Astrocyte (in vitro differentiated cells and primary cell): ENCODE measurements at regions not wholly inside any gene's neighbourhood (a gene's known extent, or its start where the extent isn't known, plus 50 kb on each side); places are given as distances from the start of the nearest gene placed in this dataset.

ENCODE experiments used
- DNase-seq: peaks from one replicate; pipeline ENCODE4 v3.0.0-alpha.2; 2010; ENCODE audit warnings: low read depth
- FAIRE-seq: peaks from 2 replicates; lab custom pipeline; 2011; peaks lifted over from hg19 to GRCh38; lab: Jason Lieb, UNC
- H2AFZ ChIP-seq: 2 replicates; pipeline ENCODE4 v1.6.0; 2012; ENCODE audit warnings: low read depth, low read length, inconsistent platforms
- H3K27ac ChIP-seq: 2 replicates; pipeline ENCODE4 v1.5.1; 2011; ENCODE audit warnings: low read depth, low read length, inconsistent platforms
- H3K27me3 ChIP-seq: 2 replicates; pipeline ENCODE4 v1.6.0; 2011; ENCODE audit warnings: low read length, inconsistent platforms; ENCODE audit not compliant: insufficient read depth
- H3K36me3 ChIP-seq: 2 replicates; pipeline ENCODE4 v1.5.1; 2011; ENCODE audit warnings: low read length, inconsistent platforms; ENCODE audit not compliant: insufficient read depth
- H3K4me1 ChIP-seq: 2 replicates; pipeline ENCODE4 v1.5.1; 2011; ENCODE audit warnings: low read length, inconsistent platforms; ENCODE audit not compliant: insufficient read depth
- H3K4me2 ChIP-seq: 2 replicates; pipeline ENCODE4 v1.6.0; 2012; ENCODE audit warnings: low read length, inconsistent platforms
- H3K4me3 ChIP-seq: 2 replicates; pipeline ENCODE4 v1.5.1; 2011; ENCODE audit warnings: low read depth, mild to moderate bottlenecking, low read length, inconsistent platforms; ENCODE audit not compliant: insufficient read depth
- H3K79me2 ChIP-seq: 2 replicates; pipeline ENCODE4 v1.6.0; 2012; ENCODE audit warnings: mild to moderate bottlenecking, low read length, inconsistent platforms; ENCODE audit not compliant: insufficient read depth
- H3K9ac ChIP-seq: 2 replicates; pipeline ENCODE4 v1.6.0; 2012; ENCODE audit warnings: mild to moderate bottlenecking, low read length, inconsistent platforms
- H3K9me3 ChIP-seq: 2 replicates; pipeline ENCODE4 v1.5.1; 2012; ENCODE audit warnings: low read depth, mild to moderate bottlenecking, low read length, inconsistent platforms; ENCODE audit not compliant: insufficient read depth
- H4K20me1 ChIP-seq: 2 replicates; pipeline ENCODE4 v1.6.0; 2012; ENCODE audit warnings: low read length, inconsistent platforms; ENCODE audit not compliant: insufficient read depth
- H3K27ac Mint-ChIP-seq: one replicate; pipeline ENCODE4 v1.8.0; 2021; ENCODE audit warnings: mild to moderate bottlenecking, mixed read lengths; ENCODE audit not compliant: unreplicated experiment
- H3K27me3 Mint-ChIP-seq: one replicate; pipeline ENCODE4 v1.8.0; 2021; ENCODE audit warnings: low read depth, mixed read lengths; ENCODE audit not compliant: unreplicated experiment
- H3K36me3 Mint-ChIP-seq: one replicate; pipeline ENCODE4 v1.8.0; 2021; ENCODE audit warnings: low read depth, mixed read lengths; ENCODE audit not compliant: unreplicated experiment
- H3K4me1 Mint-ChIP-seq: one replicate; pipeline ENCODE4 v1.8.0; 2021; ENCODE audit warnings: low read depth, mixed read lengths; ENCODE audit not compliant: unreplicated experiment
- H3K4me3 Mint-ChIP-seq: one replicate; pipeline ENCODE4 v1.8.0; 2021; ENCODE audit warnings: mild to moderate bottlenecking, moderate library complexity, mixed read lengths; ENCODE audit not compliant: unreplicated experiment
- H3K9me3 Mint-ChIP-seq: one replicate; pipeline ENCODE4 v1.8.0; 2021; ENCODE audit warnings: mild to moderate bottlenecking, mixed read lengths; ENCODE audit not compliant: unreplicated experiment
- EZH2 ChIP-seq: IDR thresholded peaks from 2 replicates; pipeline ENCODE4 v1.6.1; 2012; ENCODE audit warnings: mild to moderate bottlenecking, low read length, inconsistent platforms; ENCODE audit not compliant: insufficient read depth
- TF ChIP-seq, protein P1 (sequence below): IDR thresholded peaks from 2 replicates; pipeline ENCODE4 v1.5.1; 2011; ENCODE audit warnings: low read depth, mild to moderate bottlenecking, inconsistent platforms, low read length, moderate library complexity; ENCODE audit not compliant: insufficient read depth

DNA sequence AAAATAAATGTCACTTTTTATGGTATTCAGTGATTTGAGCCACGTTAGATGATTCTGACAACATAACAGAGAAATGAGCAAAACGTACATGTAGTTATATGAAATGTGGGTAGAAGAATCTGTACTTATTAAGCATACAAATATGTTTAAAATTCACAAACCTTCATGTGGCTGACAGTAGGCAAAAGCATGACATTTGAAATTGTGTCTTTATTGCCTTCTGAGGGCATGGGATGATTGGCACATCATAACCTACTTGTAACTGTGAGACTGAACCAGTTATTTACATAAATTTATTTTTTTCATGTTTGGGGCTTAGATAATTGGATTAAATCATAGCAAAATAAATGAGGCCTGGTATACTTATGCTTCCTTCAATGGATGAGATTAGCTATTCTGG is 202.2 kb downstream of the DNAJB9 start:
- Mint-ChIP-seq H3K9me3 (no peaks in the 10 kb centered on the region), H3K4me3 (no peak overlapping the region), H3K27ac (no peak overlapping the region), H3K36me3 (no peaks in the 10 kb centered on the region), H3K27me3 (no peaks in the 10 kb centered on the region), H3K4me1 (no peaks in the 10 kb centered on the region)
- Histone ChIP-seq H3K79me2 (no peaks in the 10 kb centered on the region), H3K4me2 (no peak overlapping the region), H3K9me3 (no peaks in the 10 kb centered on the region), H3K27ac (no peak overlapping the region), H3K9ac (no peak overlapping the region), H4K20me1 (no peaks in the 10 kb centered on the region), H3K36me3 (no peaks in the 10 kb centered on the region), H3K27me3 (no peaks in the 10 kb centered on the region), H3K4me3 (no peak overlapping the region), H2AFZ (no peak overlapping the region), H3K4me1 (no peaks in the 10 kb centered on the region)
- DNase-seq (no peak), FAIRE-seq (no peak)
- TF ChIP-seq EZH2: no peak
- TF ChIP-seq, protein P1, sequence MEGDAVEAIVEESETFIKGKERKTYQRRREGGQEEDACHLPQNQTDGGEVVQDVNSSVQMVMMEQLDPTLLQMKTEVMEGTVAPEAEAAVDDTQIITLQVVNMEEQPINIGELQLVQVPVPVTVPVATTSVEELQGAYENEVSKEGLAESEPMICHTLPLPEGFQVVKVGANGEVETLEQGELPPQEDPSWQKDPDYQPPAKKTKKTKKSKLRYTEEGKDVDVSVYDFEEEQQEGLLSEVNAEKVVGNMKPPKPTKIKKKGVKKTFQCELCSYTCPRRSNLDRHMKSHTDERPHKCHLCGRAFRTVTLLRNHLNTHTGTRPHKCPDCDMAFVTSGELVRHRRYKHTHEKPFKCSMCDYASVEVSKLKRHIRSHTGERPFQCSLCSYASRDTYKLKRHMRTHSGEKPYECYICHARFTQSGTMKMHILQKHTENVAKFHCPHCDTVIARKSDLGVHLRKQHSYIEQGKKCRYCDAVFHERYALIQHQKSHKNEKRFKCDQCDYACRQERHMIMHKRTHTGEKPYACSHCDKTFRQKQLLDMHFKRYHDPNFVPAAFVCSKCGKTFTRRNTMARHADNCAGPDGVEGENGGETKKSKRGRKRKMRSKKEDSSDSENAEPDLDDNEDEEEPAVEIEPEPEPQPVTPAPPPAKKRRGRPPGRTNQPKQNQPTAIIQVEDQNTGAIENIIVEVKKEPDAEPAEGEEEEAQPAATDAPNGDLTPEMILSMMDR: no peak

DNA sequence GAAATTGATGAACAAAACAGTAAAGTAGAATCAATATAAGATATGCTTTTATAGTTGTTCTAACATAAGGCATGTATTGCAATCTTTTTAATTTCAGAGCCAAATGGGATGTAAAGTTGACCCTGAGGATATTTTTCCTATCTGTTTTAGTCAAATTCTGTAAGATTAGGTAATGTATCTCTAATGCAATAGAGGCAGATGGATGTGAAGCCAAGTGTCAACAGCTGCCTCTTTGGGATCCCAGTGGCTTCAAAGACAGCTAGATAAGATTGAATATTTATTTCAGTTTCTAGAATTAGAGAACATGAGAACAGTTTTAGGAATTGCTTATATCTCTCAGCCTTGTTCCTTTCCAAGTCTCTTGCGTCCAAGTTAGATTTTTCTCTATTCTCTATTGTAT is 208.3 kb downstream of the DNAJB9 start:
- no peaks in the 10 kb centered on the region for H3K9me3 ChIP-seq
- H3K27me3 ChIP-seq: no peaks in the 10 kb centered on the region
- no peak overlapping the region for H3K4me3 Mint-ChIP-seq
- H3K27ac ChIP-seq: no peak overlapping the region
- no peak overlapping the region for H3K4me3 ChIP-seq
- no peak for FAIRE-seq
- no peaks in the 10 kb centered on the region for H3K27me3 Mint-ChIP-seq
- no peaks in the 10 kb centered on the region for H3K4me1 ChIP-seq
- no peak overlapping the region for H3K9ac ChIP-seq
- H3K36me3 ChIP-seq: no peaks in the 10 kb centered on the region
- no peak overlapping the region for H3K27ac Mint-ChIP-seq
- H3K9me3 Mint-ChIP-seq: no peaks in the 10 kb centered on the region
- H2AFZ ChIP-seq: no peak overlapping the region
- H3K4me2 ChIP-seq: no peak overlapping the region
- no peak for DNase-seq
- no peaks in the 10 kb centered on the region for H3K4me1 Mint-ChIP-seq
- H3K36me3 Mint-ChIP-seq: no peaks in the 10 kb centered on the region
- TF ChIP-seq EZH2: no peak
- TF ChIP-seq, protein P1: no peak
- no peaks in the 10 kb centered on the region for H3K79me2 ChIP-seq
- no peaks in the 10 kb centered on the region for H4K20me1 ChIP-seq

DNA sequence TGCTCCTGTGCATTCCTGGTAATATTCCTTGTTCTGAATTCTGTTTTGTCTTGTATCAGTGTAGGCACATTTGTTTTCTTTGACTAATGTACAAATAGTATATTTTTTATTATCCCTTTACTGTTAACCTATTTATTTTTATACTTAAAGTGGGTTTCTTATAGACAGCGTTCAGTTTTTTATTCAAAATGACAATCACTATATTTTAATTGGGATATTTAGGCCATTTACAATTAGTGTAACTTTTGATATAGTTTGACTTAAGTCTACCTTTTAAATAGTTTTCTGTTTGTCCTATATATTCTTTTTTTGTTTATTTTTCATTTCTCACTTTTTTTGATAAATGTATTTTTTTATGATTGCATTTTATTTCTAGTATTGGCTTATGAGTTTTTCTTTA is 219.8 kb downstream of the DNAJB9 start:
- DNase-seq: no peak
- Histone ChIP-seq H3K9ac (no peak overlapping the region), H3K4me3 (no peak overlapping the region), H3K27me3 (no peaks in the 10 kb centered on the region), H3K36me3 (no peaks in the 10 kb centered on the region), H2AFZ (no peak overlapping the region), H4K20me1 (no peaks in the 10 kb centered on the region), H3K4me2 (no peak overlapping the region), H3K27ac (no peak overlapping the region), H3K79me2 (no peaks in the 10 kb centered on the region), H3K4me1 (no peaks in the 10 kb centered on the region), H3K9me3 (no peaks in the 10 kb centered on the region)
- H3K27ac Mint-ChIP-seq: no peak overlapping the region
- H3K4me1 Mint-ChIP-seq: no peaks in the 10 kb centered on the region
- H3K9me3 Mint-ChIP-seq: no peaks in the 10 kb centered on the region
- no peaks in the 10 kb centered on the region for H3K36me3 Mint-ChIP-seq
- no peak overlapping the region for H3K4me3 Mint-ChIP-seq
- no peak for FAIRE-seq
- TF ChIP-seq EZH2: no peak
- TF ChIP-seq, protein P1: no peak
- H3K27me3 Mint-ChIP-seq: no peaks in the 10 kb centered on the region
